H9 (cell line): ENCODE measurements at regions not wholly inside any gene's neighbourhood (a gene's known extent, or its start where the extent isn't known, plus 50 kb on each side); places are given as distances from the start of the nearest gene placed in this dataset.

Experiments
- DNase-seq: peaks from one replicate; pipeline ENCODE4 v3.0.0-alpha.2; 2017
- H2AFZ ChIP-seq: one replicate; pipeline ENCODE4 v1.6.1; 2013; ENCODE audit warnings: mild to moderate bottlenecking, low read length, control low read depth, moderate library complexity
- H2AK5ac ChIP-seq: 2 replicates; pipeline ENCODE4 v1.6.1; 2013; ENCODE audit warnings: low read length, control low read depth, mixed read lengths; ENCODE audit not compliant: insufficient read length
- H2BK120ac ChIP-seq: one replicate; pipeline ENCODE4 v1.6.1; 2013; ENCODE audit warnings: low read depth, mild to moderate bottlenecking, low read length, control low read depth, inconsistent platforms; ENCODE audit not compliant: poor library complexity, severe bottlenecking
- H2BK12ac ChIP-seq: 2 replicates; pipeline ENCODE4 v1.6.1; 2013; ENCODE audit warnings: low read length, control low read depth, mixed read lengths, low read depth; ENCODE audit not compliant: insufficient read length
- H2BK15ac ChIP-seq: 2 replicates; pipeline ENCODE4 v1.6.1; 2013; ENCODE audit warnings: low read depth, low read length, control low read depth
- H2BK20ac ChIP-seq: one replicate; pipeline ENCODE4 v1.6.1; 2013; ENCODE audit warnings: low read depth, mild to moderate bottlenecking, low read length, control low read depth, inconsistent platforms; ENCODE audit not compliant: poor library complexity, severe bottlenecking
- H2BK5ac ChIP-seq: 2 replicates; pipeline ENCODE4 v1.6.1; 2013; ENCODE audit warnings: low read length, control low read depth, mixed read lengths; ENCODE audit not compliant: insufficient read length
- H3K14ac ChIP-seq: 2 replicates; pipeline ENCODE4 v1.6.1; 2013; ENCODE audit warnings: low read length, control low read depth; ENCODE audit not compliant: insufficient read depth
- H3K18ac ChIP-seq: 2 replicates; pipeline ENCODE4 v1.6.1; 2013; ENCODE audit warnings: low read depth, mild to moderate bottlenecking, mixed read lengths, low read length, control low read depth; ENCODE audit not compliant: insufficient read length
- H3K23ac ChIP-seq: 2 replicates; pipeline ENCODE4 v1.6.1; 2013; ENCODE audit warnings: low read length, control low read depth, mixed read lengths, low read depth; ENCODE audit not compliant: insufficient read length
- H3K23me2 ChIP-seq: 2 replicates; pipeline ENCODE4 v1.6.1; 2013; ENCODE audit warnings: low read depth, mild to moderate bottlenecking, mixed read lengths, low read length, control low read depth; ENCODE audit not compliant: insufficient read length, poor library complexity, severe bottlenecking
- H3K27ac ChIP-seq: 2 replicates; pipeline ENCODE4 v1.5.1; 2013; ENCODE audit warnings: low read length, control low read depth, mixed read lengths, low read depth; ENCODE audit not compliant: insufficient read length
- H3K27me3 ChIP-seq: 2 replicates; pipeline ENCODE4 v1.6.1; 2013; ENCODE audit warnings: low read length, control low read depth, inconsistent platforms; ENCODE audit not compliant: insufficient read depth
- H3K4ac ChIP-seq: 2 replicates; pipeline ENCODE4 v1.6.1; 2013; ENCODE audit warnings: low read depth, mild to moderate bottlenecking, control low read depth, inconsistent platforms, low read length, moderate library complexity
- H3K4me1 ChIP-seq: 2 replicates; pipeline ENCODE4 v1.6.1; 2013; ENCODE audit warnings: low read length, control low read depth, inconsistent platforms; ENCODE audit not compliant: insufficient read depth
- H3K4me2 ChIP-seq: 2 replicates; pipeline ENCODE4 v1.6.1; 2013; ENCODE audit warnings: low read length, control low read depth, mixed read lengths; ENCODE audit not compliant: insufficient read length, insufficient read depth
- H3K56ac ChIP-seq: 2 replicates; pipeline ENCODE4 v1.6.1; 2013; ENCODE audit warnings: low read depth, mild to moderate bottlenecking, mixed read lengths, low read length, control low read depth; ENCODE audit not compliant: insufficient read length
- H3K79me1 ChIP-seq: 2 replicates; pipeline ENCODE4 v1.6.1; 2013; ENCODE audit warnings: low read depth, mild to moderate bottlenecking, moderate library complexity, low read length, control low read depth, inconsistent platforms; ENCODE audit not compliant: insufficient read depth, poor library complexity, severe bottlenecking
- H3K79me2 ChIP-seq: 2 replicates; pipeline ENCODE4 v1.6.1; 2013; ENCODE audit warnings: low read length, control low read depth, inconsistent platforms; ENCODE audit not compliant: insufficient read depth
- H3K9ac ChIP-seq: 2 replicates; pipeline ENCODE4 v1.6.1; 2013; ENCODE audit warnings: low read length, control low read depth, mixed read lengths; ENCODE audit not compliant: insufficient read length; ENCODE audit errors: extremely low read depth
- H3K9me3 ChIP-seq: one replicate; pipeline ENCODE4 v1.6.1; 2013; ENCODE audit warnings: low read depth, low read length, inconsistent platforms; ENCODE audit not compliant: control insufficient read depth
- H3T11ph ChIP-seq: one replicate; pipeline ENCODE4 v1.6.1; 2013; ENCODE audit warnings: mild to moderate bottlenecking, low read length, control low read depth, inconsistent platforms
- H4K20me1 ChIP-seq: one replicate; pipeline ENCODE4 v1.6.1; 2013; ENCODE audit not compliant: control insufficient read depth, insufficient read length, insufficient read depth
- H4K5ac ChIP-seq: 2 replicates; pipeline ENCODE4 v1.6.1; 2013; ENCODE audit warnings: low read depth, mild to moderate bottlenecking, mixed read lengths, low read length, control low read depth; ENCODE audit not compliant: insufficient read length
- H4K8ac ChIP-seq: replicated peaks from 2 replicates; pipeline ENCODE4 v1.6.1; 2013; ENCODE audit warnings: low read length, control low read depth, mixed read lengths, low read depth; ENCODE audit not compliant: insufficient read length
- H4K91ac ChIP-seq: 2 replicates; pipeline ENCODE4 v1.6.1; 2013; ENCODE audit warnings: low read depth, mild to moderate bottlenecking, moderate library complexity, mixed read lengths, low read length, control low read depth; ENCODE audit not compliant: insufficient read length
- H3K27ac Mint-ChIP-seq, 3 experiments: 2 replicates in 2 of 3; 3 replicates in 1 of 3; pipeline ENCODE4 v1.8.0; 2020 to 2021; ENCODE audit warnings: mixed read lengths in 3 of 3, mild to moderate bottlenecking in 1 of 3, moderate library complexity in 1 of 3
- H3K27me3 Mint-ChIP-seq: 2 replicates; pipeline ENCODE4 v1.8.0; 2021; ENCODE audit warnings: low read depth, mild to moderate bottlenecking, moderate library complexity, mixed read lengths
- H3K36me3 Mint-ChIP-seq, 3 experiments: 2 replicates in 2 of 3; 3 replicates in 1 of 3; pipeline ENCODE4 v1.8.0; 2020 to 2021; ENCODE audit warnings: low read depth in 3 of 3, mixed read lengths in 3 of 3; ENCODE audit not compliant: insufficient read depth in 1 of 3
- H3K4me1 Mint-ChIP-seq, 2 experiments: 2 replicates each; pipeline ENCODE4 v1.8.0; 2020; ENCODE audit warnings: mixed read lengths in 2 of 2
- H3K4me3 Mint-ChIP-seq, 2 experiments: 2 replicates in 1 of 2; 3 replicates in 1 of 2; pipeline ENCODE4 v1.8.0; 2020 to 2021; ENCODE audit warnings: mild to moderate bottlenecking in 2 of 2, mixed read lengths in 2 of 2, moderate library complexity in 1 of 2
- H3K9me3 Mint-ChIP-seq, 2 experiments: 2 replicates in 1 of 2; 3 replicates in 1 of 2; pipeline ENCODE4 v1.8.0; 2020; ENCODE audit warnings: mild to moderate bottlenecking in 2 of 2, mixed read lengths in 2 of 2, moderate library complexity in 1 of 2
- WGBS: extraction: QIAGEN DNeasy Blood & Tissue Kit; methylation state at CpG from one replicate; pipeline ENCODE4 v1.1.7; 2013; ENCODE audit warnings: missing lambda C conversion rate, low lambda C conversion rate, mixed read lengths; ENCODE audit not compliant: insufficient read length; ENCODE audit errors: extremely low coverage; 5-methylcytosine and 5-hydroxymethylcytosine counted together
- TF ChIP-seq, protein P1 (sequence below): fragments of 200-600 bp; sonication (generic); conservative IDR thresholded peaks from 3 replicates; pipeline ENCODE4 v1.8.0; 2021; ENCODE audit warnings: antibody characterized with exemption, mild to moderate bottlenecking

DNA sequence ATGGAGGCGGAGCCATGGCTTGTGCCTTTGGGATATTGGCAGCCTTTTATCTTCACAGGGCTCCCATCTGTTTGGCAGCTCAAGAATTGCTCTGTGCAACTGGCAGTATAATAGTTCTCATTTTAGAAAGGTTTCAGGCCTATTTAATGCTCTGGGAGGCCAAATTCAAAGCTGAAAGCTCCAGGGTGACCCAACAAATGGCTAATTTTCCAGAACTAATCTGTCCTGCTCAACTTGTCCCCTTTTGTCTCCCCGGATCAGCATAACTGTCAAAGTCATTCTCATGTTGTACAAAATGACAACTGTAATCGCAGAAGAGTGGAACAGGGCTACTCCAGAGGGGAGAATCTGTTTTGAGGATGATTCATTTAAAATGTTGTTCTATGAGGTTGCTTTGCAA is 52.6 kb upstream of the CXCL14 start:
- no peak overlapping the region for H3K4me3 Mint-ChIP-seq

More for the DNA sequence above, 52.6 kb upstream of the CXCL14 start:
- Histone ChIP-seq H3K9ac (no peak overlapping the region), H3K79me1 (no peaks in the 10 kb centered on the region), H2BK15ac (no peak overlapping the region), H3T11ph (no peak overlapping the region), H3K27me3 (no peaks in the 10 kb centered on the region), H3K18ac (no peak overlapping the region), H3K4me1 (no peaks in the 10 kb centered on the region), H3K79me2 (no peaks in the 10 kb centered on the region), H3K9me3 (no peaks in the 10 kb centered on the region), H3K56ac (no peak overlapping the region), H3K4me2 (no peak overlapping the region), H4K20me1 (no peaks in the 10 kb centered on the region), H2AFZ (no peak overlapping the region), H3K14ac (no peak overlapping the region), H4K91ac (no peak overlapping the region), H2BK12ac (no peak overlapping the region), H3K23me2 (no peaks in the 10 kb centered on the region), H3K4ac (no peak overlapping the region), H2AK5ac (no peak overlapping the region), H2BK20ac (no peak overlapping the region), H2BK5ac (no peak overlapping the region), H3K23ac (no peak overlapping the region), H3K27ac (no peak overlapping the region), H4K5ac (no peak overlapping the region), H4K8ac (no peak overlapping the region), H2BK120ac (no peak overlapping the region)
- H3K27ac Mint-ChIP-seq: no peak overlapping the region
- peaks cover 0 to 3% of the 10 kb centered on the region in 2 experiments; a peak in 2 of 5 replicates for H3K9me3 Mint-ChIP-seq
- H3K27me3 Mint-ChIP-seq: peaks cover 10% of the 10 kb centered on the region
- DNase-seq: no peak
- peaks cover 5 to 17% of the 10 kb centered on the region in 2 experiments; a peak in 2 of 4 replicates for H3K4me1 Mint-ChIP-seq
- TF ChIP-seq, protein P1, sequence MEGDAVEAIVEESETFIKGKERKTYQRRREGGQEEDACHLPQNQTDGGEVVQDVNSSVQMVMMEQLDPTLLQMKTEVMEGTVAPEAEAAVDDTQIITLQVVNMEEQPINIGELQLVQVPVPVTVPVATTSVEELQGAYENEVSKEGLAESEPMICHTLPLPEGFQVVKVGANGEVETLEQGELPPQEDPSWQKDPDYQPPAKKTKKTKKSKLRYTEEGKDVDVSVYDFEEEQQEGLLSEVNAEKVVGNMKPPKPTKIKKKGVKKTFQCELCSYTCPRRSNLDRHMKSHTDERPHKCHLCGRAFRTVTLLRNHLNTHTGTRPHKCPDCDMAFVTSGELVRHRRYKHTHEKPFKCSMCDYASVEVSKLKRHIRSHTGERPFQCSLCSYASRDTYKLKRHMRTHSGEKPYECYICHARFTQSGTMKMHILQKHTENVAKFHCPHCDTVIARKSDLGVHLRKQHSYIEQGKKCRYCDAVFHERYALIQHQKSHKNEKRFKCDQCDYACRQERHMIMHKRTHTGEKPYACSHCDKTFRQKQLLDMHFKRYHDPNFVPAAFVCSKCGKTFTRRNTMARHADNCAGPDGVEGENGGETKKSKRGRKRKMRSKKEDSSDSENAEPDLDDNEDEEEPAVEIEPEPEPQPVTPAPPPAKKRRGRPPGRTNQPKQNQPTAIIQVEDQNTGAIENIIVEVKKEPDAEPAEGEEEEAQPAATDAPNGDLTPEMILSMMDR: no peak
- H3K36me3 Mint-ChIP-seq: 0 out of 7 replicates have a peak, but pooled peaks cover 0 to 2% (median 0%) of the 10 kb centered on the region in 3 experiments
- no CpG with 5 or more reads among the region's 3 CpGs for WGBS
